ENCODE measurements at regions not wholly inside any gene's neighbourhood (a gene's known extent, or its start where the extent isn't known, plus 50 kb on each side); places are given as distances from the start of the nearest gene placed in this dataset.

- Mint-ChIP-seq H3K27me3 (no peaks in the 10 kb centered on the region), H3K4me3 (ENCODE audit: low read depth) (no peak overlapping the region), H3K4me1 (ENCODE audit: low read depth) (peaks cover 6% of the 10 kb centered on the region), H3K36me3 (ENCODE audit: insufficient read depth) (no peaks in the 10 kb centered on the region), H3K27ac (no peak overlapping the region), H3K9me3 (ENCODE audit: low read depth) (no peaks in the 10 kb centered on the region)
- TF ChIP-seq, protein P1, sequence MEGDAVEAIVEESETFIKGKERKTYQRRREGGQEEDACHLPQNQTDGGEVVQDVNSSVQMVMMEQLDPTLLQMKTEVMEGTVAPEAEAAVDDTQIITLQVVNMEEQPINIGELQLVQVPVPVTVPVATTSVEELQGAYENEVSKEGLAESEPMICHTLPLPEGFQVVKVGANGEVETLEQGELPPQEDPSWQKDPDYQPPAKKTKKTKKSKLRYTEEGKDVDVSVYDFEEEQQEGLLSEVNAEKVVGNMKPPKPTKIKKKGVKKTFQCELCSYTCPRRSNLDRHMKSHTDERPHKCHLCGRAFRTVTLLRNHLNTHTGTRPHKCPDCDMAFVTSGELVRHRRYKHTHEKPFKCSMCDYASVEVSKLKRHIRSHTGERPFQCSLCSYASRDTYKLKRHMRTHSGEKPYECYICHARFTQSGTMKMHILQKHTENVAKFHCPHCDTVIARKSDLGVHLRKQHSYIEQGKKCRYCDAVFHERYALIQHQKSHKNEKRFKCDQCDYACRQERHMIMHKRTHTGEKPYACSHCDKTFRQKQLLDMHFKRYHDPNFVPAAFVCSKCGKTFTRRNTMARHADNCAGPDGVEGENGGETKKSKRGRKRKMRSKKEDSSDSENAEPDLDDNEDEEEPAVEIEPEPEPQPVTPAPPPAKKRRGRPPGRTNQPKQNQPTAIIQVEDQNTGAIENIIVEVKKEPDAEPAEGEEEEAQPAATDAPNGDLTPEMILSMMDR (IDR thresholded peaks at IDR 0.05; ENCODE audit: unreplicated experiment): no peak
- DNase-seq (ENCODE audit: low spot score, unreplicated experiment): no peak
Measured at GRCh38 chr13:70483599-70484276, 375.5 kb upstream of the KLHL1 start.

GRCh38 chr13:70473907-70474306 lies 365.7 kb upstream of the KLHL1 start:
- peaks cover 6% of the 10 kb centered on the region for H3K9me3 Mint-ChIP-seq (ENCODE audit: low read depth)
- no peaks in the 10 kb centered on the region for H3K4me1 Mint-ChIP-seq (ENCODE audit: low read depth)
- no peak for DNase-seq (ENCODE audit: low spot score, unreplicated experiment)
- H3K27me3 Mint-ChIP-seq: no peaks in the 10 kb centered on the region
- no peak overlapping the region for H3K27ac Mint-ChIP-seq
- H3K36me3 Mint-ChIP-seq (ENCODE audit: insufficient read depth): no peaks in the 10 kb centered on the region
- no peak overlapping the region for H3K4me3 Mint-ChIP-seq (ENCODE audit: low read depth)
- TF ChIP-seq, protein P1 (IDR thresholded peaks at IDR 0.05; ENCODE audit: unreplicated experiment): no peak

DNA sequence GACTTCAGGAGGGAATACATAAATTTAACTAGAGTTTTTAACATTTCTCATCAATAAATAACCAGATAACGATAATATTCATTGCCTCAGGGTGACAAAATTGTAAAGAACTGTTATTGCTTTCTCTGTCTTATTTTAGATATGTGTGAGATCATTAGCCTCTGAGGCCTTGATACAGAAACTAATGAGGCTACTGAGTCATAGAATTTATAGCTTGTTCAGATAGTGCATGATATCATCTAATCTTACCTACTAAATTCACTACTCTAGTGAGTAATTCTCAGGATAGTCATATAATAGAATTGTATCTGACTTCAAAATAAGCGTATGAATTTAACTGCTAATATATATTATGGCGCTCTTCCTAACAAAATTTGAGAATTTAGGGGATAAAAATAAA lies 360.8 kb upstream of the KLHL1 start:
- H3K4me1 Mint-ChIP-seq (ENCODE audit: low read depth): no peaks in the 10 kb centered on the region
- H3K36me3 Mint-ChIP-seq (ENCODE audit: insufficient read depth): no peaks in the 10 kb centered on the region
- no peak overlapping the region for H3K27ac Mint-ChIP-seq
- H3K27me3 Mint-ChIP-seq: no peaks in the 10 kb centered on the region
- DNase-seq (ENCODE audit: low spot score, unreplicated experiment): no peak
- H3K4me3 Mint-ChIP-seq (ENCODE audit: low read depth): no peak overlapping the region
- peaks cover 3% of the 10 kb centered on the region for H3K9me3 Mint-ChIP-seq (ENCODE audit: low read depth)
- TF ChIP-seq, protein P1 (IDR thresholded peaks at IDR 0.05; ENCODE audit: unreplicated experiment): no peak

DNA sequence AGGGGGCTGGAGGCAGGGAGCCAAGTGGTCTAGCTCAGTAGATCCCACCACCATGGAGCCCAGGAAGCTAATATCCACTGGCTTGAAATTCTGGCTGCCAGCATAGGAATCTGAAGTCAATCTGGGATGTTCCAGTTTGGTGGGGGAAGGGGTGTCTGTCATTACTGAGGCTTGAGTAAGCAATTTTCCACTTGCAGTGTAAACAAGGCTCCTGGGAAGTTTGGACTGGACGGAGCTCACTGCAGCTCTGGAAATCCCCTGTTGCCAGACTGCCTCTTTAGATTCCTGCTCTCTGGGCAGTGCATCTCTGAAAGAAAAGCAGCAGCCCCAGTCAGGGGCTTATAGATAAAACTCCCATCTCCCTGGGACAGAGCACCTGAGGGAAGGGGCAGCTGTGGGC lies 349.2 kb upstream of the KLHL1 start:
- TF ChIP-seq, protein P1 (IDR thresholded peaks at IDR 0.05; ENCODE audit: unreplicated experiment): no peak
- Mint-ChIP-seq H3K36me3 (ENCODE audit: insufficient read depth) (peaks cover 4% of the 10 kb centered on the region), H3K27me3 (no peaks in the 10 kb centered on the region), H3K4me1 (ENCODE audit: low read depth) (no peaks in the 10 kb centered on the region), H3K9me3 (ENCODE audit: low read depth) (peaks cover 34% of the 10 kb centered on the region), H3K27ac (no peak overlapping the region), H3K4me3 (ENCODE audit: low read depth) (no peak overlapping the region)
- DNase-seq (ENCODE audit: low spot score, unreplicated experiment): no peak

DNA sequence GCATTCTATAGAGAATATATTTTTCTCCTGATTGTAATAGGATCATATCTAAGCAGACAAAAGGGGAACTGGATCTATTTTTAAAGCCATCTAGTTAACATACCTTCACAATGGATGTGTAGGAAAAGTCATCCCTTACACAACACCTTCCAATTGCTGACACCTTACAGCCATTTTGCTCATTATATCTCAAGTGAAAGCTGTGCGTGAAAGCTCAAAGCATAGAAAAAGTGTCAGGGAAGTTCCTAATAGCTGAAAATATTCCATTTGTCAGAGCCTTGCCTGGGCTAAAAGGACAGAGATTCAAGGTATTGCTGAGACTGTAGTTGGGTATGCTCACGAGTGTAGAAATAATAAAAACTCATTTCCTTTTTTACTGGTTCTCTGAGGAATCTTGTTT lies 340.6 kb upstream of the KLHL1 start:
- H3K36me3 Mint-ChIP-seq (ENCODE audit: insufficient read depth): no peaks in the 10 kb centered on the region
- TF ChIP-seq, protein P1 (IDR thresholded peaks at IDR 0.05; ENCODE audit: unreplicated experiment): no peak
- no peaks in the 10 kb centered on the region for H3K27me3 Mint-ChIP-seq
- no peak overlapping the region for H3K4me3 Mint-ChIP-seq (ENCODE audit: low read depth)
- peaks cover 5% of the 10 kb centered on the region for H3K9me3 Mint-ChIP-seq (ENCODE audit: low read depth)
- no peak for DNase-seq (ENCODE audit: low spot score, unreplicated experiment)
- no peak overlapping the region for H3K27ac Mint-ChIP-seq
- H3K4me1 Mint-ChIP-seq (ENCODE audit: low read depth): no peaks in the 10 kb centered on the region

Measured in progenitor cell of endocrine pancreas (in vitro differentiated cells).